ENCODE measurements at regions not wholly inside any gene's neighbourhood (a gene's known extent, or its start where the extent isn't known, plus 50 kb on each side); places are given as distances from the start of the nearest gene placed in this dataset.
"Not testable (repeated sequence)": the region's sequence is repeated elsewhere in the genome, so short reads cannot be mapped to it uniquely, and the experiment has no call there.

DNA sequence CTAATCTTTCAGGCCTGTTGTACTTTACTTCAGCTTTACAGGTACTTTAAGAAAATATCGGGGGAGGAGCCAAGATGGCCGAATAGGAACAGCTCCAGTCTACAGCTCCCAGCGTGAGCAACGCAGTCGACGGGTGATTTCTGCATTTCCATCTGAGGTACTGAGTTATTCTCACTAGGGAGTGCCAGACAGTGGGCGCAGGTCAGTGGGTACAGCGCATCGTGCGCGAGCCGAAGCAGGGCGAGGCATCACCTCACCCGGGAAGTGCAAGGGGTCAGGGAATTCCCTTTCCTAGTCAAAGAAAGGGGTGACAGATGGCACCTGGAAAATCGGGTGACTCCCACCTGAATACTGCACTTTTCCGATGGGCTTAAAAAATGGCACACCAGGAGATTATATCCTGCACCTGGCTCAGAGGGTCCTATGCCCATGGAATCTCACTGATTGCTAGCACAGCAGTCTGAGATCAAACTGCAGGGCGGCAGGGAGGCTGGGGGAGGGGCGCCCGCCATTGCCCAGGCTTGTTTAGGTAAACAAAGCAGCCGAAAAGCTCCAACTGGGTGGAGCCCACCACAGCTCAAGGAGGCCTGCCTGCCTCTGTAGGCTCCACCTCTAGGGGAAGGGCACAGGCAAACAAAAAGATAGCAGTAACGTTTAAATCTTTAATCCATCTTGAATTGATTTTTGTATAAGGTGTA lies 1185.4 kb upstream of the LRRN3 start:
- DNase-seq = not testable (repeated sequence)

- no peak for DNase-seq
Observed at GRCh38 chr7:109915670-109916069, 1175.3 kb upstream of the LRRN3 start.

DNA sequence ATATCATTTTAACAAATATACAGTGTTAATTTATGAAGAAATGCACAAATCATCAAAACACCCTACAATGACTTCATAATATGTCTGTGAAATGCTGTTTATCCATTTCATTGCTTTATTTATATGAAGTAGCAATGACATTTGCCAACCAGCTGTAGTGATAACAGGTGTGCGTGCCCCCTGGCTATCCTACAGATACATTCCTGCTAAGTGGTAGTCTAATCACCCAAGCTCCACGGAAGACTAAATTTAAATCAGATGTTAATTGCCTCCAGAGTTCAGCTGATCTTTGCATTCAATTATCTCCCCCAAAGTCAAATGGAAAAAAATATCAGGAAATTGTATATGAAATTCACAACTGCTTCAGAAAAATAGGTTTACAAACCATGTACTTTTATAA lies 1164.2 kb upstream of the LRRN3 start:
- DNase-seq = no peak

- DNase-seq = no peak
Observed at GRCh38 chr7:109930049-109930448, 1160.9 kb upstream of the LRRN3 start.

DNA sequence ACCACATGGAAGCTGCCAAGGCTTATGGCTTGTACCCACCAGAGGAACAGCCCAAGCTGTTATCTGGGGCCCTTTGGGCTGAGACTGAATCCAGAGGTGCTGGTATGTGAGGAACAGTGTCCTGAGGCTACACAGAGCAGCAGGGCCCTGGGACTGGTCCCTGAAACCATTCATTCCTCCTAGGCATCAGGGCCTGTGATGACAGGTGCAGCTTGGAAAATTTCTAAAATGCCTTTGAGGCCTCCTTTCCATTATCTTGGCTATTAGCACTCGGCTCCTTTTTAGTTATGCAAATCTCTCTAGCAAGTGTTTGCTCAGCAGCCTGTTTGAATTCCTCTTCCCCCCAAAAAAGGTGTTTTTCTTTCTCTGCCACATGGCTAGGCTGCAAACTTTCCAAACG lies 1151.7 kb upstream of the LRRN3 start:
- DNase-seq = no peak

DNA sequence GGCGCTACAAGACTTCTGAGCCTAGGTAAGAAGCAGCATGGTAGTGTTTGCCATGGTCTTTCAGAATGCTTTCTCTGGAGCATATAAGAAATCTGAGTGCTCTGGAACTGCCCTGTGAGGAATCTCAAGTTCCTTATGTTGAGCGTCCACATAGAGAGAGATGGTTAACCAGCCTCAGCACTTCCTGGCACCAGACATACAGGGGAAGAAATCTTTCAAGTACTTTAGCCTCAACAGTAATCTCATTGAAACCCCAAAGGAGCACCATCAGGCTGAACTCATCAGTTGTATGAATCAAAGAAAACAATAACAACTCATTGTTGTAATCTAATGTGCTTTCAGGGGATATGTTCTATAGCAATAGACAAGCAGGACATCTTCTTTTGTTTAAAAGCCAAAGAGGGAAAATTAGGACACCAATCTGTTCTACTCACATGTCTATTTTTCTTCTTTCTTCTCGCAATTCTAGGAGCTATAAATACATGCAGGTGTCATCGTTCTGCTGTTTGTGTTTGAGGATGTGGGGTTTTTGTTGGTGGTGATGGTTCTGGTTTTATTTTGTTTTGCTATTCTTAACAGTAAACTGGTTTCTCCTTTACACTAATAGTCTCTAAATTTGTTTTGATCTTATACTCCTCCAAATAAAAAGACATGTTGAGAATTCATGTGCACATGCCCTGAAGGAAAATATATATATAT lies 1145.0 kb upstream of the LRRN3 start:
- DNase-seq = no peak

DNA sequence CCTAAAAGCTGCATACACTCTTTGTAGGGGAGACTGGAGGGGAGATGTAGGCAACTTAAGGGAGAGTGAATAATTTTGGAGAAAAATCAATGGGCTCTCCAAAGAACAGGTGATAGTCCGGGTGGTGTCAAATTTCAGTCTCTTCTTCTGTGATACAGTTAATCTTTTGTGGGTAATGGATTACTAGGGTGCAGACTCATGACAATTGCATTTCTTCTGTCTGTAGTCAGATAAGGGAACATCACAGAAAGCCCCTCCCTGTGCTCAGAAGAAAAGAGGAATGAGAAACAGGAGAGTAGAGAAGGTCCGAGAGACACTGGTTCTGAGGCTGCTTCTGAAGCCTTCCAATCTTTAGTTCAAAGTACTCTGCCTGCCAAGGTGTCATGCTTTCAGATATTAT lies 1140.7 kb upstream of the LRRN3 start:
- DNase-seq = no peak

- no peak for DNase-seq
Observed at GRCh38 chr7:109950821-109951564, 1139.9 kb upstream of the LRRN3 start.

DNA sequence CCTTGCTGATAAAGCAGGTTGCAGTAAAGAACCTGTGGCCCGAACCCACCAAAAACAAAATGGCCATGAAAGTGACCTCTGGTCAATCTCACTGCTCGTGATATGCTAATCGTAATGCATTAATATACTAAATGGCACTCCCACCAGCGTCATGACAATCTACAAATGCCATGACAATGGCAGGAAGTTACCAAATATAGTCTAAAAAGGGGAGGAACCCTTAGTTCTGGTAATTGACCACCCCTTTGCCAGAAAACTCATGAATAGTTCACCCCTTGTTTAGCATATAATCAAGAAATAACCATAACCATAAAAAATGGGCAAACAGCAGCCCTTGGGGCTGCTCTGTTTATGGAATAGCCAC lies 1139.4 kb upstream of the LRRN3 start:
- no peak for DNase-seq

GRCh38 chr7:109955986-109956385 lies 1134.9 kb upstream of the LRRN3 start:
- no peak for DNase-seq

DNA sequence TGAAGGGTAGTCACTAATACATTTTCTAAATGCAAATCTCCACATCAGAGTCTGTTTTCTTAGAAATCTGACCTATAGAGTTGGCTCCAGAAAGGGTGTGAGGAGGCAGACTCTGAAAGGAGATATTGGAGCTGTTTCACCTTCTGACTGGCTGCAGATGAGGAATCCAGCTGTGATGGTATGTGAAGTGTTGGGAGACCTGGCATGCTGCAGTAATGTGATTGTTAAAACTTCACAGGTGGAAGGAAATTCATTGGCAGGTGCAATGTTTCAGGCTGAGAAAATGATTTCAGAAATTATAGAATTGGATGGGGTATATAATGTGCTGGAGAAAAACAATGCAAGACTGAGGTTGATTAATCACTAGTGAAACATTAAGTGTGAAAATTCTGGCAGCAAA lies 1134.0 kb upstream of the LRRN3 start:
- DNase-seq = no peak

DNA sequence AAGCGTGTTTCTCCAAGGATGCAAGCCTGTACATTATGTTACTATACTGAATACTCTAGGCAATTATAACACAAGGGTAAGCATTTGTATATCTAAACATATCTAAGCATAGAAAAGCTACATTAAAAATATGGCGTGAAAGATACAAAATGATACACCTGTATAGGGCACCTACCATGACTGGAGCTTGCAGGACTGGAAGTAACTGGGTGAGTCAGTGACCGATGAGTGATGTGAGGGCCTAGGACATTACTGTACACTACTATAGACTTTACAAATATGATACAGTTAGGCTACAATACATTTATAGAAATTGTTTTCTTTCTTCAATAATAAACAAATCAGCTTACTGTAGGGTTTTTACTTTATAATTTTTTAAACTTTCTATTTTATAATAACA lies 1127.2 kb upstream of the LRRN3 start:
- no peak for DNase-seq

DNA sequence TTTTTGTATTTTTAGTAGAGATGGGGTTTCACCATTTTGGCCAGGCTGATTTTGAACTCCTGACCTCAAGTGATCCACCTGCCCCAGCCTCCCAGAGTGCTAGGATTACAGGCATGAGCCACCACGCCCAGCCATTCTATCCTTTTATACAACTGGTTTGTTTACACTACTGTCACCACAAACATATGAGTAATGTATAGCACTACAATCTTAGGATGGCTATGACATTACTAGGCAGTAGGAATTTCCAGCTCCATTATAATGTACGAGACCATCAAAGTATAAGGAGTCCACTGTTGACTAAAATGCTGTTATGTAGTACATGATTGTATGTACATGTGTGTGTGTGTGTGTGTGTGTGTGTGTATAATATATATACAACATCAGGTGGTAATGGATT lies 1126.1 kb upstream of the LRRN3 start:
- DNase-seq = no peak

GRCh38 chr7:109967406-109967805 lies 1123.5 kb upstream of the LRRN3 start:
- no peak for DNase-seq

DNA sequence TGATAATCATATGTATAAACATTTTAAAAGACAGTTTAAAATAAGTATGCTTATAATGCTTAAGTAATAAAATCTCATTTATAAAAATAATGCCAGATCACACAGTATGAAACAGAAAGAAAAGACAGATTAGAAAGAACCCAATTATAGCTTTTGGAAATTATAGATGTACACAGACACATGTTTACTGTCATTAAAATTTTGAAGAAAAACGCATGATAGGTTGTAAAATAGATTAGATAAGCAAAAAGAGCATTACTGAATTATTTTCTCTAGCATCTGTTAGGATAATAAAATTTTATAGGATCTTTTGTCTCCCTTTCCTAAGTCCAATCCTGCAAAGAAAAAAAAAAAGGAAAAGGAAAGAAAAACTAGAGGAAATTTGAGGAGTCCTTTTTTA lies 1107.3 kb upstream of the LRRN3 start:
- no peak for DNase-seq

GRCh38 chr7:109984729-109985128 lies 1106.2 kb upstream of the LRRN3 start:
- DNase-seq = no peak

GRCh38 chr7:109986701-109987100 lies 1104.2 kb upstream of the LRRN3 start:
- DNase-seq = no peak

GRCh38 chr7:109996411-109996810 lies 1094.5 kb upstream of the LRRN3 start:
- DNase-seq = no peak

- no peak for DNase-seq
Observed at GRCh38 chr7:109996927-109997326, 1094.0 kb upstream of the LRRN3 start.

DNA sequence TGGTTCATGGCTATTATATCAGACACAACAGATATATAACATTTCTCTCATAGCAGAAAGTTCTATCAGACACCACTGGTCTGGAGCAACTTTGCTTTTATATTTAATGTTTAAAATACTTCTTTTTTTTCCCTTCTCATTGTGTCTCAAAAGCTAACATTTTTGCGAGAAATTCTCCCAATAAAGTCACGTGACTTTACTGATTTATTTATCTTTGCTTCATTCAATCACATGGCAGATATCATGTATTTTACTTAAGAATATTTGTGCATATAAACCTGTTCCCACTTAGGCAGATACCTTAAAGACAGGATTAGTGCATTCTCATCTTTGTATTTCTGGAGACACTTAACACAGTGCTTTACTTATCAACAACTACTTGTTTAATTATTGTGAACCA lies 1093.1 kb upstream of the LRRN3 start:
- no peak for DNase-seq

DNA sequence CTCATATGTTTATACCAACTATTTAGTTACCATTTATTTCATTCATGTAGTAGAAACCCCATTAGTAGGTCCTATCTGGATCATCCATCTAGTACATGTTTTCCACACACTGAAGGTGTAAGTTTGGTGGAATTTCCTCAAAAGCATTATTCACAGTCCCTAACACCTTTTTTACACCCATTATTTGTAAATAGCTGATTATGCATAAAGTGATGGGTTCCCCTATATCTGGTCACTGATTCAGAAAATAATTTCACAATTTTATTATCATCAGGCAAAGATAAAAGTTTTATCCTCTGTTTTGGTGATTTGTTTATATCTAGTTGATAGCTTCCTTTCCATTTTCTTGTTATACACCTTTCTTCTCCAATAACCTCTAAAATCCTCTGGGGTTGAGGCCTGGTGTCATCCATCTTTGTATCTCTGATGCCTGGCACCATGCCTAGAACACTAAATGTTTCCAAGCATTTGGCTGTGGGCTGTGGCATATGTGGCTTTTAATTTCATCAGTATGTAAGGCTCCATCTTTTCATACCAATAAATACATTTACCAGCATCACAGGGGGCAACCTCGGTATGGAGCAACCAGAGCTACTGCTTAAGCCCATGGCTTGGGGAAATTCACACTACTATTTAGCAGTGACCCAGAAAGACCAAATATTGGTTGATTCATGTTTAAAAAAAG lies 1089.5 kb upstream of the LRRN3 start:
- DNase-seq = no peak

DNA sequence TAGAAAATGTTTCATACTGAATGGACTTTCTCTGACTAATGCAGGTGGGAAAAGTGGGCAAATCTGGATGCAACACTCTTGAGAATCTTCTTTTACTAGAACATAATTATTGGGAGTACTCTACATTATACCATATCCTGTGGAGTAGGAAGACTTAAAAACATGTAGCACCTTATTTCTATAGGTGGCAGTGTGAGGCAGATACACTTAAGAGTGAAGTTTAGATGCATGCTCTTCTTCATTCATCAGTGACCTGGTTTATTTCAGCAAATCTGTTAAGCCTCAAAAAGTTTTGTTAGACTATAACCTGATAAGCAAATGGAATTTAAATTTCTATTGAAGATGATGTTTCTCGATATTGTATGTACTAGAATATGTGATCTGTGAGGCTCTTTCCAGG lies 1087.1 kb upstream of the LRRN3 start:
- no peak for DNase-seq

Data from amygdala (tissue), 56 donors.